DND-41 (cell line): ENCODE measurements at regions not wholly inside any gene's neighbourhood (a gene's known extent, or its start where the extent isn't known, plus 50 kb on each side); places are given as distances from the start of the nearest gene placed in this dataset.

Experiments
- EZH2 ChIP-seq: IDR thresholded peaks from 3 replicates; pipeline ENCODE4 v1.6.1; 2012; ENCODE audit warnings: borderline replicate concordance, low read depth, mild to moderate bottlenecking, moderate library complexity, low read length, inconsistent platforms; ENCODE audit not compliant: severe bottlenecking
- TF ChIP-seq, protein P1 (sequence below): IDR thresholded peaks from 2 replicates; pipeline ENCODE4 v1.5.1; 2012; ENCODE audit warnings: borderline replicate concordance, low read length, moderate library complexity, mild to moderate bottlenecking; ENCODE audit not compliant: poor library complexity, severe bottlenecking; ENCODE audit errors: extremely low read depth

DNA sequence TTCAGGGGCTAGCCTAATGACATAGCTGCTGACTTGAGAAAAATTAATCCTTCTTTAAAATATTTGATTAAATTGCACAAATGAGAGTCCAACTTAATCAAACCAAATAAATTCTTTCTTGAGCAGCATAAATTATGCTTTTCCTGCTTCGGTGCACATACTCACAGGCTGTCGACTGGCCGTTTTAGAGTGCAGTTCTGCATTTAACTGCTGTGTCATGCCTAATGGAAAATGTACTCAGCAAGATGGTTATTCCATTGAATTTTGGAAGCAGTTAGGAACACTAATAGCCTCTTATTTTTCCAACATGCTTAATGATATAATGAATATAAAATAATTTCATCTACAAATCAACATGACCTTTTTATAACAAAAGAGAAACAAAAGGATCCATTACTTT is 266.1 kb upstream of the LRIG3 start:
- TF ChIP-seq, protein P1, sequence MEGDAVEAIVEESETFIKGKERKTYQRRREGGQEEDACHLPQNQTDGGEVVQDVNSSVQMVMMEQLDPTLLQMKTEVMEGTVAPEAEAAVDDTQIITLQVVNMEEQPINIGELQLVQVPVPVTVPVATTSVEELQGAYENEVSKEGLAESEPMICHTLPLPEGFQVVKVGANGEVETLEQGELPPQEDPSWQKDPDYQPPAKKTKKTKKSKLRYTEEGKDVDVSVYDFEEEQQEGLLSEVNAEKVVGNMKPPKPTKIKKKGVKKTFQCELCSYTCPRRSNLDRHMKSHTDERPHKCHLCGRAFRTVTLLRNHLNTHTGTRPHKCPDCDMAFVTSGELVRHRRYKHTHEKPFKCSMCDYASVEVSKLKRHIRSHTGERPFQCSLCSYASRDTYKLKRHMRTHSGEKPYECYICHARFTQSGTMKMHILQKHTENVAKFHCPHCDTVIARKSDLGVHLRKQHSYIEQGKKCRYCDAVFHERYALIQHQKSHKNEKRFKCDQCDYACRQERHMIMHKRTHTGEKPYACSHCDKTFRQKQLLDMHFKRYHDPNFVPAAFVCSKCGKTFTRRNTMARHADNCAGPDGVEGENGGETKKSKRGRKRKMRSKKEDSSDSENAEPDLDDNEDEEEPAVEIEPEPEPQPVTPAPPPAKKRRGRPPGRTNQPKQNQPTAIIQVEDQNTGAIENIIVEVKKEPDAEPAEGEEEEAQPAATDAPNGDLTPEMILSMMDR, result no peak
- no peak for TF ChIP-seq EZH2
